ENCODE measurements at regions not wholly inside any gene's neighbourhood (a gene's known extent, or its start where the extent isn't known, plus 50 kb on each side); places are given as distances from the start of the nearest gene placed in this dataset.

DNA sequence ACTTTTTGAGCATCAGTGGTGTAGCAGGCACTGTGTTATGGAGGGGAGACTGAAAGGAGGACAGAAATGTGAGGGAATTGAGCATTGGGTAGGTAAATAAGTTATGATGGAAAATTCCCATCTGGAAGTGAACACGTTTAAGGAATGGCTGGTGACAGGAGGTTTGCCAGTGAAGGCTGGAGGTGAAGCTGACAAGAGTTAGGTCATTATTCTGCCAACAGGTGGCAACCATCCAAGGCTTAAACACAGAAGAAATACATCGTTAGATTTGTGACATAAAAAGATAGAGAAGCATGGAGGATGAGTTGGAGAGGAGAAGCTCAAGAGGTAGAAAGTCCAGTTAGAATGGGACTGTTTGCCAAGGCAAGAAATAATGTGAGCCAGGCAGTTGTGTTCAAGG, 455.3 kb upstream of the SGCD start:
- no peak for DNase-seq

GRCh38 chr5:155872629-155873220, 454.2 kb upstream of the SGCD start:
- no peak for DNase-seq

DNA sequence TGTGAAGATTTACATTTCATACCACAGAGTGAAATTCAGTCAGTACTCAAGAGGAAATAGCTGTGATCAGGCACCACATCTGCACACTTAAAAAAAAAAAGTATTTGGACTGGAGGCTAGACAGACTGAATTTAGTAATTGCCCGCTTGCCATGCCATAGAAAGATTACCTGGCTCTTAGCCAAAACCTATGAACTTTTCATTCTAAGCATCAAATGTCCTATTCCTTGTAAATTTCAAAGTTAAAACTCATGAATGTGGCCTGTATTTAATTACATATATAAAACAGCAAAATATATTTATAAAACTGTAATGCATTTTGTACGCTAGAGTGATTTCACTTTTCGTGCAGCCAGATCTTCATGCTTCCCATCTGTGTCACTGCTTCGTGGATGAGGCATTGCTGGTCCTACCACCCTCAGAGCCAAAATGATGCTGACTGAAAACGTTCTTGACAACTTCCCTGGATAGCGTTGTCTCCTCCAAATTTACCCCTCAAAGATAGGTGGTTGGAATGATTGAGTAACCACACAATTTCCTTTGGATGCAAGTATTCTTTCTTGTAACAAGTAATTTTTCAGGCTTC, 447.9 kb upstream of the SGCD start:
- DNase-seq: no peak

GRCh38 chr5:155884041-155884440, 442.9 kb upstream of the SGCD start:
- no peak for DNase-seq

DNA sequence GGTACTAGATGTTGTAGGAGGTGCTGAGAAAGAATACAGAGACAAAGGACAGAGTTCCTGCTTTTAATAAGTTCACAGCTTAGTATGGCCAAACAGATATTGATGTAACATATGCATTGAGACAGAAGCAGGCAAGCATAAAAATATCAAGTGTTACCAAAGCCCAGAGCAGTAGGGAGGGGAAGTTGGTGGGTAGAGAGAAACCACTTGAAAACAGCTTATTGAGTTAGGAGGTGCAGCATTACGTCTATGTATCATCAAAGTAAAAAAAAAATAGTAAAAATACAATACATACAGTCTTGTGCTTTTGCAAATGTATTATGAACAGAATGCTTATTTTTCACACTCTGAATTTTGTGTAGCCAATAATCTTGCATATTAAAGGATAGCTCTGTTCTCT, 441.8 kb upstream of the SGCD start:
- DNase-seq: no peak

GRCh38 chr5:155886311-155887031, 440.5 kb upstream of the SGCD start:
- DNase-seq: no peak

DNA sequence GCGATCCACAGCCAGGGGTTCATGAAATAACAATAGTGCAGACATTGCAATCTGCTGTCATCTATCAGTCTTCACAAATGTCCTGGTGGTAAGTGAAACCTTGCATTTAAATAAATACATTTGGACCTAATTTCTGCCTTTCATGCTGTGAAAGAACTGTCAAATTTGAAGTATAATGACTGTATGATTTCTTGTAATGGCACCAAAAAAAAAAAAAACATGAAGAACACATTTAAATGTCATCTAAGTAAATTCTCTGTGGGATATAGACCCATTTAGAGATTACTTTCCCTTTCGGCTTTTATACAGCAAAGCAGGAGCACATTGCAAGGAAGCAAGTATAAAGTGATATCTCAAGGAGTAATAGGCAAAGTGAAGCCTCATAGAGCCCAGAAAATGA, 431.5 kb upstream of the SGCD start:
- no peak for DNase-seq

DNA sequence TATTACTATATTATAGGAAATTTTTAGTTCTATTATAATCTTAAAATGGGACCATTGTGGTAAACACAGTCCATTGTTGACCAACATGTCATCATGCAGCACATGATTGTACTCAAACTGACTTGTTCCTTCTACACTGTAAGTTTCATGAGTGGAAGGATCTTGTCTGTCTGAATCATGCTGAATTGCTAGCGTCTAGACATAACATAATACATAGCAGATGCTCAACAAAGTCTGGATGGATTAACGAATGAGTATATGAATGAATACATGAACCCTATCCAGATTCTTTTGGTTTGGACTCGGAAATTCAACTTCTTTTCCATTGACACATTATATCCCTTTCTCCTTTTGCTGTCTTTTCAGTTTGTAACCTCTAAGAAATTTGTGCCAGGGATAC, 429.2 kb upstream of the SGCD start:
- no peak for DNase-seq

DNA sequence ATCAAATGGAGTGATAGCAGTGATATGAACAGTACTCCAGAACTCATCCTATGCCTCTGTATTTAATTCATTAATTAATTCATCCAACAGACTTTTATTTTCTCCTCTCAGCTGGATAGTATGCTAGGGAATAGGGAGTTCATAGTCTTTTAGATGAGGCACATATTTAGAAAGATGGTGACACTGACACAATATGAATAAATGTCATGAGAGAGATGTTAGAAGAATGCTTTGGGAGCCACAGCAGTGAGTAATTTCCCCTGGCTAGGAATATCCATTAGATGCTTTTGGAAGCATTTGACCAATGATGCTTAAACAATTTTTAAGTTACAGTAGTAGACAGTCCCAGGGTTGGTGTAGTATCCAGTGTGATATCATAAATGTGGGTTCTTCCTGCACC, 428.7 kb upstream of the SGCD start:
- DNase-seq: no peak

GRCh38 chr5:155903791-155904190, 423.2 kb upstream of the SGCD start:
- DNase-seq: no peak

DNA sequence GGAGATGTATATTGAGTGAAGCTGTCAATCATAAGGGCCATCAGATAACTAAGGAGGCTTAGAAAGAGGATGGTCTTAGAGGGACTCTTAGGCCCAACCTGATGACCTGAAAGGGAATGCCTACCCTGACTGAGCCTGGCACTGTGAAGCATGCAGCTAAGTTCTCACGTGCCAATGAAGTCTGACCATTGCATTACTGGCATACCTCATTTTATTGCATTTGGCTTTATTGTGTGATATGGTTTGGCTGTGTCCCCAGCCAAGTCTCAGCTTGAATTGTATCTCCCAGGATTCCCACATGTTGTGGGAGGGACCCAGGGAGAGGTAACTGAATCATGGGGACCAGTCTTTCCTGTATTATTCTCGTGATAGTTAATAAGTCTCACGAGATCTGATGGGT, 421.6 kb upstream of the SGCD start:
- no peak for DNase-seq

DNA sequence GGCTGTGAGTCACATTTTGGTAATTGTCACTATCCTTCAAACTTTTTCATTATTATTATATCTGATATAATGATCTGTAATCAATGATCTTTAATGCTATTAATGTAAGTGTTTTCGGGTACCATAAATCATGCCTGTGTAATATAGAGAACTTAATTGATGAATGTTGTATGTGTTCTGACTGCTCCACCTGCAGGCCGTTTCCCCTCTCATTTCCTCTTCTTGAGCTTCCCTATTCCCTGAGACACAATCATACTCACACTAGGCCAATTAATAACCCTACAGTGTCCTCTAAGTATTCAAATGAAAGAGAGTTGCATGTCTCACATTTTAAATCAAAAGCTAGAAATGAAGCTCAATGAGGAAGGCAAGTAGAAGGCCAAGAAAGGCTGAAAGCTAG, 420.9 kb upstream of the SGCD start:
- no peak for DNase-seq

DNA sequence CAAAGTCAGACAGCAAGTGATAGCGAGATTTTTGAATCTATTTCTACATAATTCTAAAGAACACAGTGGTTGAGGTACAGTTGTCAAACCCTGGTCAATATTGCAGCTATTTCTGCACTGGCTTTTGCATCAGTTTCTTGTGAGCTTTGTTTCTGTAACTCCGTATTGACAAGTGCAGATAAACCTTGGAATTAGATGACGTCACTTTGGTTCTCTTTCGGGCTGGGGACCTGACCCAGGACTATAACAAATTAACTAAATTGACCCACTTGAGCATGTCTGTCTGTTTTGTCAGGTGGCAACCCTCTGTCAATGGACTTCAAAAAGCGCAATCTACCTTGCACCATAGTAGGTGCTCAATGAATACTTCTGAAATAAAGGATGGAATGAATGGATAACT, 418.4 kb upstream of the SGCD start:
- DNase-seq: no peak

DNA sequence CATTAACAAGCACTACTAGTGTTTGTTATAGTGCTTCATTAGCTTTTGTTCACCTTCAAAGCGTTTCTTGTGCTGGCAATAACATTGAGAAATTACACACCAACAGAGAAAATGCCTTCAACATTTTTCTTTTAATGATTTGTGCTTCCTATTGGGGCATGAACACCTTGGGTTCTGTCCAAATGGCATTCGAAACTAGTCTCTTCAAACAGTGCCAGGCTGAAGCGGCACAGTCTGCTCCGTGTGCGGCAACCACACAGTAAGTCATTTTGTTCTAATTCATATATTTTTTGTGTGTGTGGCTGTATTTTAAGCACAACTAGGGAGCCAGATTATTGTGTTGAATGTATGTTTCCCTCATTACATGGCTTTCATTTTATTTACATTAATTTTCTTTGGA, 414.7 kb upstream of the SGCD start:
- no peak for DNase-seq

- no peak for DNase-seq
Measured at GRCh38 chr5:155914766-155915165, 412.2 kb upstream of the SGCD start.

DNA sequence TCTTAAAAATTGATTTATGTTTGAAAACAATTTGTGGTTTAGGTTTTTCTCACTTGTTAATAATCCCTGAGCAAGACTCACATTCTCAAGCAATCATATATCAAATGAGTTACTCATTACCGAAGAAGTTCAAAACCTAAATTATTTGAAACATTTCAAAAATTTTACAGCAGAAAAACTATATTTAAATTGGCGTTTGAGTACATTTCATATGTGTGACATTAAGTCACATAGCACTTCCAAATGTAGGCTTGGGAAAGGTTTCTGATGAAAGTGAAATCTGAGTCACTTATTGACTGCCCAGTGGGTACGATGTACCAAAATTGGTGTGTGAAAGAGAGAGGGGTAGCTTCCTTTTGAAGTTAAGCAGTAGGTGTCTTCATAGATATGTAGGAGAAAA, 411.4 kb upstream of the SGCD start:
- DNase-seq: no peak

GRCh38 chr5:155919126-155919525, 407.8 kb upstream of the SGCD start:
- no peak for DNase-seq

GRCh38 chr5:155919725-155920124, 407.2 kb upstream of the SGCD start:
- DNase-seq: no peak

GRCh38 chr5:155921621-155922020, 405.3 kb upstream of the SGCD start:
- no peak for DNase-seq

DNA sequence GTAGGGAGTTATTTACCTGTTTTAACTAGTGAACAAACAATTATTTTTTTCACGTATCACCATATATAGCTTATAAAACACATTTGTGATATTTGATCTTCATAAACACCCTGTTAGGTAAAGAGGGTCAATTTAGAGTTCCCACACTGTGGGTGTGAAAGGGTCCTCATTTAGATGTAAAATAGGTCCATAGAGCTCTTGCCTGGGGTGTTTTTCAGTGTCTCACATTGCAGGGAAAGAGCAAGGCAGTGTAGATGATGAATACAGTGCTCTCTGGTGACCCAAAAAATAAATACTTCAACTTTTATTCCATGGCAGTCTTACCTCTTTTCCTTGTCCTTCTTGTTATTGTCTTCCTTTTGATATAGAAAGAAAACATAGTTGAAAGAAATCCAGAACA, 403.2 kb upstream of the SGCD start:
- DNase-seq: no peak

GRCh38 chr5:155926031-155926430, 400.9 kb upstream of the SGCD start:
- no peak for DNase-seq

GRCh38 chr5:155926766-155927165, 400.2 kb upstream of the SGCD start:
- DNase-seq: no peak

DNA sequence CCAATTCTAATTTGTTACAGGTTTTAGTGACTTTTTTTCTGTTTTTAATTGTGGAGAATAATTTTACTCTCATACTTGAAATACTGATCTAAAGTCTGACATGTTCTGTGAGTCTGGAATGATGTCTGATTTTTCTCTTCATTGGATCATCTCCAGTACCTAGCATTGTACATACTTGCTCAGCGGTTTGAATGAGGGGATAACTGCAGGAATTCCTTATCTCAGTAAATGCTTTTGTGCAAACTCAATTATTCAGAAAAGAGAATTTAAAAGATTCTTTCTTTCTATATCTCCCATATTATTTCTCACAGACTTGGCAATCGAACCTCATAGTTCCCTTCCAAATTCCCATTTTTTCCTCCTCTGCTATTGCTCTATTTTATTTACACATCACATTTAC, 397.9 kb upstream of the SGCD start:
- DNase-seq: no peak

DNA sequence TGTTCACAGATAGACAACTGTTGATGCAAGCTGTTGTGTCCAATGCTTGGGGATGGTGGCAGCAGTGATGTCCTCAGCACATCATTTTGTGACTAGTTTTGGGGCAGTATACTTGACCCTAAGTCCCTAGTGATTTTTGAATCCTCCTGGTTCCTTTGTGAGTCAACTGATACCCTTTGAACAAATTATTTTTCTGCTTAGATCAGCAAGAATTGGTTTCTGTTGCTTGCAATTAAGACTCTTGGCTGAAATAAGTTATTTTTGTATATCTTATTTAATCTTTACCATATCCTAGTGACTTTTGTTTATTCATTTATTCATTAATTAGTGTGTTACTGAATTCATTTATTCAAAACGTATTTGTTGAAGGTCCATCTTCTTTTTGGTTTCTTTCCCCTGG, 392.0 kb upstream of the SGCD start:
- DNase-seq: no peak

- DNase-seq: no peak
Measured at GRCh38 chr5:155935723-155936122, 391.2 kb upstream of the SGCD start.

Measured in inflammatory macrophage treated with lipopolysaccharide for 1 hour (primary cell).